WTC11 (cell line): ENCODE measurements at regions not wholly inside any gene's neighbourhood (a gene's known extent, or its start where the extent isn't known, plus 50 kb on each side); places are given as distances from the start of the nearest gene placed in this dataset.

Source experiments
- ATAC-seq: fragments of 200-7000 bp; cut with Tn5 transposase; 2 replicates; pipeline ENCODE4 v1.10.0; 2021; ENCODE audit warnings: mild to moderate bottlenecking, moderate library complexity
- CTCF ChIA-PET: fragments of 300-600 bp; sonication (Branson Sonifier 250); formaldehyde crosslinking; loops from one replicate; lab custom pipeline; 2021; ENCODE audit warnings: antibody characterized with exemption; lab: Charles Lee
- POLR2A ChIA-PET: fragments of 350-600 bp; sonication (Branson Sonifier 250); formaldehyde crosslinking; loops from one replicate; lab custom pipeline; 2021; ENCODE audit warnings: antibody characterized with exemption; lab: Charles Lee
- DNase-seq: peaks from one replicate; pipeline ENCODE4 v3.0.0; 2021; ENCODE audit warnings: low spot score
- H3K27ac Mint-ChIP-seq: 2 replicates; pipeline ENCODE4 v1.8.0; 2021; ENCODE audit warnings: mixed read lengths
- H3K27me3 Mint-ChIP-seq: 2 replicates; pipeline ENCODE4 v1.8.0; 2021; ENCODE audit warnings: low read depth, mild to moderate bottlenecking, moderate library complexity, mixed read lengths
- H3K36me3 Mint-ChIP-seq: 2 replicates; pipeline ENCODE4 v1.8.0; 2021; ENCODE audit warnings: mixed read lengths
- H3K4me1 Mint-ChIP-seq: 2 replicates; pipeline ENCODE4 v1.8.0; 2022; ENCODE audit warnings: mixed read lengths
- H3K4me3 Mint-ChIP-seq: 2 replicates; pipeline ENCODE4 v1.8.0; 2021; ENCODE audit warnings: mild to moderate bottlenecking, moderate library complexity, mixed read lengths
- H3K9me3 Mint-ChIP-seq: 2 replicates; pipeline ENCODE4 v1.8.0; 2021; ENCODE audit warnings: mixed read lengths
- ATF1 ChIP-seq: sonication (generic); formaldehyde crosslinking; IDR thresholded peaks from 2 replicates; pipeline ENCODE4 v1.8.1; 2023; ENCODE audit warnings: mild to moderate bottlenecking, moderate library complexity, missing genetic modification reagents
- ATF2 ChIP-seq: sonication (generic); formaldehyde crosslinking; IDR thresholded peaks from 2 replicates; pipeline ENCODE4 v1.8.1; 2022; ENCODE audit warnings: low read depth, missing genetic modification reagents, borderline replicate concordance
- ATF3 ChIP-seq: sonication (generic); formaldehyde crosslinking; conservative IDR thresholded peaks from 2 replicates; pipeline ENCODE4 v1.8.1; 2022; ENCODE audit warnings: mild to moderate bottlenecking, missing genetic modification reagents
- ATF6 ChIP-seq: sonication (generic); formaldehyde crosslinking; IDR thresholded peaks from 2 replicates; pipeline ENCODE4 v1.8.1; 2023; ENCODE audit warnings: mild to moderate bottlenecking, missing genetic modification reagents
- CTCF ChIP-seq: fragments of 200-600 bp; IDR thresholded peaks from 2 replicates; pipeline ENCODE4 v1.8.0; 2022; ENCODE audit warnings: antibody characterized with exemption
- E2F4 ChIP-seq: sonication (generic); formaldehyde crosslinking; IDR thresholded peaks from 2 replicates; pipeline ENCODE4 v1.8.1; 2022; ENCODE audit warnings: low read depth, mild to moderate bottlenecking, moderate library complexity, missing genetic modification reagents, borderline replicate concordance
- ERG ChIP-seq: fragments of 250-450 bp; sonication (Bioruptor Pico); IDR thresholded peaks from 2 replicates; pipeline ENCODE4 v1.8.0; 2021; ENCODE audit warnings: mild to moderate bottlenecking
- IRF2 ChIP-seq: sonication (generic); formaldehyde crosslinking; IDR thresholded peaks from 2 replicates; pipeline ENCODE4 v1.8.0; 2022; ENCODE audit warnings: low read depth, missing genetic modification reagents, borderline replicate concordance
- TCF7 ChIP-seq: sonication (generic); formaldehyde crosslinking; IDR thresholded peaks from 2 replicates; pipeline ENCODE4 v1.8.0; 2022; ENCODE audit warnings: mild to moderate bottlenecking, low read depth, missing genetic modification reagents, moderate library complexity
- ZNF138 ChIP-seq: sonication (generic); formaldehyde crosslinking; conservative IDR thresholded peaks from 2 replicates; pipeline ENCODE4 v1.8.1; 2022; ENCODE audit warnings: mild to moderate bottlenecking, moderate library complexity, missing genetic modification reagents
- ZNF396 ChIP-seq: fragments of 250-450 bp; sonication (Bioruptor Pico); IDR thresholded peaks from 2 replicates; pipeline ENCODE4 v1.8.0; 2021; ENCODE audit warnings: mild to moderate bottlenecking, moderate library complexity, borderline replicate concordance
- ZNF425 ChIP-seq: fragments of 250-450 bp; sonication (Bioruptor Pico); conservative IDR thresholded peaks from 2 replicates; pipeline ENCODE4 v1.9.0; 2021; ENCODE audit warnings: mild to moderate bottlenecking

GRCh38 chr14:44151130-44151820 is 355.8 kb downstream of the FSCB start:
- Mint-ChIP-seq H3K27ac (no peak overlapping the region), H3K4me3 (no peak overlapping the region), H3K36me3 (peaks cover 3% of the 10 kb centered on the region; the same call in 1 of the 2 replicates), H3K27me3 (no peaks in the 10 kb centered on the region), H3K4me1 (no peaks in the 10 kb centered on the region), H3K9me3 (peaks cover 8% of the 10 kb centered on the region)
- POLR2A ChIA-PET: no interaction called here
- ATAC-seq: no peak
- DNase-seq: no peak
- TF ChIP-seq ATF1: no peak
- no peak for TF ChIP-seq CTCF
- TF ChIP-seq ZNF138 (CRISPR knock-in tag): no peak
- TF ChIP-seq E2F4 (CRISPR knock-in tag): no peak
- no peak for TF ChIP-seq ATF2 (CRISPR knock-in tag)
- CTCF ChIA-PET: no interaction called here

GRCh38 chr14:44149597-44149996 is 357.5 kb downstream of the FSCB start:
- TF ChIP-seq TCF7 (CRISPR knock-in tag) (no peak), ATF6 (no peak), CTCF (peak; percentile 53; the same call in 1 of the 2 replicates), ZNF396 (peak; percentile 19; the same call in 1 of the 2 replicates)
- TF ChIP-seq, all 79 proteins: peak for 2
- Mint-ChIP-seq H3K36me3 (no peaks in the 10 kb centered on the region), H3K4me1 (peaks cover 3% of the 10 kb centered on the region; the same call in 1 of the 2 replicates), H3K27me3 (no peaks in the 10 kb centered on the region), H3K9me3 (peaks cover 4% of the 10 kb centered on the region; the same call in 1 of the 2 replicates), H3K4me3 (no peak overlapping the region), H3K27ac (no peak overlapping the region)
- CTCF ChIA-PET: interaction anchor here (0.6 to 1.8 kb wide), 7 partner anchors 55 to 687 kb away, joined by 3 to 6 read pairs (median 3); no protein-coding TSS in a partner anchor
- POLR2A ChIA-PET: no interaction called here
- peak; percentile 100 for ATAC-seq
- peak; percentile 75 for DNase-seq

- no peak overlapping the region for H3K4me3 Mint-ChIP-seq
- CTCF ChIA-PET: no interaction called here
- peaks cover 10% of the 10 kb centered on the region for H3K4me1 Mint-ChIP-seq
- no peaks in the 10 kb centered on the region for H3K27me3 Mint-ChIP-seq
- H3K36me3 Mint-ChIP-seq: no peaks in the 10 kb centered on the region
- DNase-seq (no peak), ATAC-seq (no peak)
- POLR2A ChIA-PET: no interaction called here
- peaks cover 4% of the 10 kb centered on the region; the same call in 1 of the 2 replicates for H3K9me3 Mint-ChIP-seq
- H3K27ac Mint-ChIP-seq: no peak overlapping the region
- TF ChIP-seq ATF3 (CRISPR knock-in tag) (no peak), ERG (CRISPR knock-in tag) (no peak), IRF2 (CRISPR knock-in tag) (no peak), ZNF425 (no peak)
These were observed 365.1 kb downstream of the FSCB start for GRCh38 chr14:44142006-44142405.
